Hematopoietic multipotent progenitor cell treated with erythropoietin and hydrocortisone succinate and interleukin-3 and kit ligand, for 17 days (in vitro differentiated cells): ENCODE measurements at regions not wholly inside any gene's neighbourhood (a gene's known extent, or its start where the extent isn't known, plus 50 kb on each side); places are given as distances from the start of the nearest gene placed in this dataset.

Experiments used
- DNase-seq: peaks from one replicate; pipeline ENCODE4 v3.0.0-alpha.2; 2015; ENCODE audit warnings: low spot score

DNA sequence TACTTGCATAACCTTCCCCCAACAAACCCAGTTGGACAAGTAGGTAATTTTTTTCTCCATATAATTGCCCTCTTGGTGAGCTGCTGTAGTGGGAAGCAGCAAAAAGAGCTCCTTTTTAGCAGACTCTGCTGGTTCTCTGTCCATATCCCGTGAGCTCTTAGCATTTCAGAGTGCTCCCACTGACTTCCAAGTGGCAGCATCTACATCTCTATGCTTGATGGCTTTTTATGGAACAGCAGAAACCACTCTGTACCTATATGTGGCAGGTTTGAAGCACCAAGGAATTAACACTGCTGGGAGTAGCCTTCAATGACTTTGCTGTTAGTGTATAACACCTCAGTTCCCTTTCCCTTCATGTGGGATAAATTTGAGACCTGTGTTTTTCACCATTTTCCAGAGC is 168.4 kb upstream of the NHS start:
- no peak for DNase-seq

DNA sequence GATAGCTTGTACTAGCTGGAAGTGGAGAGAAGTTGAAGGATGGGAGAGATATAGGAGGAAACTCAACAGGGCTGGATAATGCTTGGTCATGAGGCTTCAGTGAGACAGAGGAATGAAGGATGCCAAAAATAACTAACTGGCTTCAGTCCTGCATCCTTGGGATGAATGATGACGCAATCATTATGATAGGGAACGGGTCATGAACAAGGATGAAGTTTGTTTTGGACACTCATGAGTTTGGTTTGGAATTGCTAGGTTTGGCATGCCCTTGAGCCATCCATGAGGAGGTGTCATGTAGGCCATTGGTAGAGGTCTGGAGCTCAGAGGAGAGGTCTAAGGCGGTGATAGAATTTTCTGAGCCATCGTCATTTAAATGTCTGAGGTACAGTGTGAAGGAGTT is 160.0 kb upstream of the NHS start:
- no peak for DNase-seq

DNA sequence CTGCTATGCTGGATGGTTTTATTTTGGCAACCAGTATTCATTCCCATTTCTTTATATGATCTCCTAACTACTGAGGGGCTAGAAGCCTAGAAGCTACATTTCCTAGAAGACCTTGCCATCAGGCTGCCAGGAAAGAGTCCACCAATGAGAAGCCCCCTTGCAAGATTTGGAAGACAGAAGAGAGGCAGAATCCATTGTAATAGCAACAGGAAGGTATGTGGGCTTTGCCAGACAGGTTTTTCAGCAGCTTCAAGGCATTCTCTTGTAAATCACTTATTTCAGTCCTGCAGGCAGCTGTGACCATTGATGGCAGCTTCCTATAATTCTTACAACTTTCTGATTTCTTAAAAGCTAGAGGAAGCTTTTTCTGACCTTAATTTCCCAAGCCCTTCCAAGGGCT is 148.3 kb upstream of the NHS start:
- no peak for DNase-seq

DNA sequence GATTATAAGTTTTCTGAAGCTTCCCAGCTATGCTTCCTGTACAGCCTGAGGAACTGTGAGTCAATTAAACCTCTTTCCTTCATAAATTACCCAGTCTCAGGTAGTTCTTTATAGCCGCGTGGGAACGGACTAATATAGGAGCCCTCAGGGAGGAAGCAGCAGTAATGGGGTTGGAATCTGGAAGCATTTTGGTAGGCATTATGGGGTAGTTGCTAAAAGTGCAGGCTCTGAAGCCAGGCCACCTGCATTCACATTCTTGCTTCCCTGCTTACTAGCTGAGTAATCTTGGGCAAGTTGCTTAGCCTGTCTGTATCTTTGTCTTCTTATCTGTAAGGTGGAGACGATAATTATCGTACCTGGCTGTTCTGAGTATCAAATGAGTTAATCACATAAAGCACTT is 137.9 kb upstream of the NHS start:
- DNase-seq, result no peak

DNA sequence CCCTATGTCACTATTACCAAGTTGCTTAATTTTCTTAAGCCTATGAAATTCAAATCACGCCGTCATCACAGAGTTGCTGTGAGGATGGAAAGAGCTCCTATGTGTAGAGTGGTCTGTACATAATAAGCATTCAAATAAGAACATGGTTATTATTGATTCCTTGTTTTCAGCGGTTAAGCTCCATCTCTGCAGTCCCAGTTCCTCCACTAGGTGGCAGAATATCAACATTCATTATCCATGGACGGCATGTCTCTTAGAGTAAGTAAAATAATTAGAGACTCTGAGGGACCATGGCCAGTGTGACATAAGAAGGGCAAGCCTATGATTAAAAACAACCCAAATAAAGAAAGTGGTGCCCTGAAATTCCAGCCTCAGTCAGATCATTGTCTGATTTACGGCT is 132.5 kb upstream of the NHS start:
- DNase-seq, result peak; percentile 19

DNA sequence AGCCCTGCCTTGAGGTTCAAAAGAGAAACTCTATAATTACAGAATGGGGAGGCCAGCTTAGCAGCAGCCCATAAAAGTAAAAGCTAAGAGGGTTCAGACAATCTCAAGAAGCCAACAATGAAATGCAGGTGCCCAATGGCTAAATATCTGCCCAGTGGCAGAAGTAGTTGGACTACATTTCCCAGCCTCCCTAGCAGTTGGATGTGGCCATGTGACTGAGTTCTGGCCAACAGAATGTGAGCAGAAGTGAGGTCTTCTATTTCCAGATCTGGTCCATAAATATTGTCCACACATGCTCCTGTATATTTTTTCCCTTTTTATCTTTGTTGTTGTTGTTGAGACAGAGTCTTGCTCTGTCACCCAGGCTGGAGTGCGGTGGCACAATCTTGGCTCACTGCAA is 127.9 kb upstream of the NHS start:
- DNase-seq, result no peak

DNA sequence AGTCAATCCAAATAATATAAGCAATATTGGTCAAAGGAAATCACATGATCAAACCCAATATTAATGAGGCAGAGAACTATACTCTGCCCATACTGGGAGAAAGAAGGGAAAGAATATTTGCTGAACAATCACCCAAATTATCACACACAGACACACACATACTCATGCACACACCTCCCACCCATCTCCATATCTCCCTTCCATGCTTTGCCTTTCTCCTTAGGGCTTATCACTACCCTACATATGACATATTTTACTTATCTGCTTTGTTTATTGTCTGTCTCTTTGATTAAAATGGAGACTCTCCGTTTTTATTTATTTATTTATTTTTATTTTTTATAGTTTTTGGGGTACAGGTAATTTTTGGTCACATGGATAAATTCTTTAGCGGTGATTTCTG is 112.9 kb upstream of the NHS start:
- DNase-seq, result no peak

DNA sequence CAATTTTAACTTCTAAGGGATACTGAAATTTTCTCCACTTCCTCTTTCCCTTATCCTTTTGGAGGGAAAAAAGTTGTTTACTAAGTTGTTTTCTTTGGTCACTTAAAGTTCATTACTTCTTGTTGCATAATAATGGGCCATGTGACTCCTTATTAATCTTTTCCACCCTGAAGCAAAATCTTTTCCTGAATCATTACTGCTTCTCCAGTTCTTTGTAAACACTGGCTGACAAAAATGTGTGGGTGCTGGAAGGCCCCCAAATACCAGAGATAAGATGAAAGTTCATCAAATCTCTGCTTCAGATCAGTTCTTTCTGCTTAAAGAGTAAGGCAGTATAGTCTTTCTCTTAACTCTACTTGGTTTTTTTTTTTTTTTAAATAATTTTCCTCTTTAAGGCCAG is 108.9 kb upstream of the NHS start:
- DNase-seq, result no peak

DNA sequence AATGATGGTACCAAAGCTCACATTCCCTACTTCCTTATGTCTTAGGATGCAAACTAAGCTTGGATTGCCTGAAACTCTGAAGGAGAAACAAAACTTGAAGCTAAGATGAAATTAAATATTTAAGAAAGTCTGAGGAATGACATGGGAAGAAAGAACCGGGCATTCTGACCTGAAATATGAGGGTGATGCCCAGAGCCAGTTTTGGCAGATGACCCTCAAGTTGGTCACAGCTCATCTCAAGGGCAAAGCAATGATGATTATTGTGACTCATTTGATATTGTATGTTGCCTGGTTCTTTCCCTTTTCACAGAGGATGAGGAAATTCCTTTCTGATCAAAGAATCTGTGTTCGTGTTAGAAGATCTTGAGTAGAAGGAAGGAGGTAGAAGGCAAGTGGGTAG is 96.0 kb upstream of the NHS start:
- DNase-seq, result no peak

DNA sequence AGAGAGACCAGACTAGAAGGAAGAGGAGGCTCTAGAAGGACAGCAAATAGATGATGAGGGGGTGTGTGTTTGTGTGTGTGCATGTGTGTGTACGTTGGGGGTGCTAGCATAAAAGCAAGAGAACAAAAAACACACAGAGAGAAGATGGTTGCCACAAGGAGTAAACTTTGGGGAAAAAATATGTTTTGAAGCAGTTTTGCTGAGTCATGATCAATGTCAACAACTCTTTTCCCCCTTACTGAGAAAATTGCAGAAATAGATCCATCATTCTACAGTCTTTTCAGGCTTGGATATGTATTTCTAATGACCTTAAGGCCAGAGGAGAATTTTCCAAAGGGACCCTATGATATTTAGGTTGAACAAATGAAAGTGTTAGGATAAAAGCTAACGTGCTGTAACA is 89.0 kb upstream of the NHS start:
- DNase-seq, result no peak

DNA sequence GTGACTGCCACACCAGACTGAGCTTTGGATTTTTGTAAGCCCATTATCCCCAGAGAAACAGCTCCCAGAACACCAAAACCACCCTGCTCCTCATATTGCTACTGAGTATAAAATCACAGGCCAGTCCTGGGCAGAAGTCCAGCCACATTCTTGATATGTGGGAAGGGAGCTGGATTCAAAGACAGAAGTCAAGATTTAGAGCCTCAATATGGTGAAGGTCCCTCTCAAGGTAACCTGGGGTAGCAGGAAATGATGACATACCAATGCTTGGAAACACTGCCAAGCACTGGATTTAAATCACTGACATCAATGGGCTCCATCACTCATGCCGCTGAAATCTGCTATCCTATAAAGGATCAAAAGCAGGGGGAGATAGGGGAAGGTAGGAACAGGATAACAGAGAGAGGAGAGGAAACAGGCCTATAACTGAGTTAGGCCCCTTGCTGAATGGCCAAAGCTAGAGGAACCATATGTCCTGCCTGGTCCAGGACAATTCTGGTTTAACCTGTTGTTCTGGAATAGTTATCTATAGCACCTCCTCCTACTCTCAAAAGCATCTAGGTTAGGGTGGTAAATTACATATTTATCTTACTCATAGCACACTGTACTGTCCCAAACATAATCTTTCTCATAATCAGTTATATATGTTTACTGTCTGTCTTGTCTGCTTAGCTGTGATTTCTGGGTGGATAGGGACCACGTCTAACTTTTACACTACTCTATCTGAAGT is 83.7 kb upstream of the NHS start:
- DNase-seq, result no peak

DNA sequence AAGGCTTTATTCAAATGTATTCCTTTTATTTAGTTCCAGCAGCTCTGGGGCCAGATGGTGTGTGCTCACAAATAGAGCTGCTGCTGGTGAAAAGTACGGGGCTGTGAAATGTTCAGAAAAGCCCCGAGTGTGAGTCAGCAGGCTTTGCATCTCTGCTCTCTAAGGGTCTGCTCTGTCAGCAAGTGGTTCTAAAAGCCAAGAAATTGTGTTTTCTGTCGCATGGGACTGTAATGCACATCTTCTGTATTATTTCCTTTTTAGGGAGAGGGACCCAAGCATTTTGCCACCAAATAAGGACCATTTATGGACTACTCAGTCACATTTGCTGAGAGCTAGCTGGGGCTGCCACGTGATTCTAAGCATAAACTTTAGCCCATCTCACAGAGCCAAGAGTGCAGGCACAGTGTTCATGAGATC is 82.9 kb upstream of the NHS start:
- DNase-seq, result no peak

DNA sequence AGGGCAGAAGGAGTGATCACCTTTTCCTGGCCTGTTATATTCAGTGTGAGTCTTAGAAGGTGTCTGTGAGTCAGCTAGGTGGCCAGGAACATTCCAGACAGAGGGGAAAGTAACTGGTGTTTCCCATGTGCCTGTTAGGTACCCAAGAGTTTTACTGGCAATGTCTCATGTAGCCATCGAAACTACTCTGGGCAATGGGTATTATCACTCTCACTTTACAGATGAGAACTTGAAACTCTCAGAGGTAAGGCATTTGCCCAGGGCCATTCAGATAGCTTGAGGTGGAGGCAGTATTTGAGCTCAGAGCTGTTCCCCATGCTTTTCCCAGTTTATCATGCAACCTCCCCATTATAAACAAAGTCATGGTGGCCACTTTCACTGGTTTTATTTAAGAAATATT is 80.4 kb upstream of the NHS start:
- no peak for DNase-seq

DNA sequence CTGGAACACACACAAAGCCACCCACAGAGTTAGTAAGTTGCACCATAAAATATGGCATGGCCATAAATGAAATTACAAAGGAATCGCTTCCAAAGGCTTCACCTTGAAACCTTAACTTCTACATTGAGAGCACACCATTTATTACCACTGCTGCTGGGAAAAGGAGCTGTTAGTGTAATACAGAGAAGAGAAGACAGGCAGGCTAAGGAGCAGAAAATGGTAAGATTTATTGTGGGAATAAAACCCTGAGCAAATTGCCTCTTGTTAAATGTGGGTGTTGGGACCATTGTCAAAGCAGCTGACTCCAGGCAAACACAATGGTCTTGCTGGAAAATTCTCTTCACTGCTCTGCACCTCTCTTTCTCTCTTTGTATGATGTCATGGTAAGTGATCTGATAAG is 79.2 kb upstream of the NHS start:
- no peak for DNase-seq

DNA sequence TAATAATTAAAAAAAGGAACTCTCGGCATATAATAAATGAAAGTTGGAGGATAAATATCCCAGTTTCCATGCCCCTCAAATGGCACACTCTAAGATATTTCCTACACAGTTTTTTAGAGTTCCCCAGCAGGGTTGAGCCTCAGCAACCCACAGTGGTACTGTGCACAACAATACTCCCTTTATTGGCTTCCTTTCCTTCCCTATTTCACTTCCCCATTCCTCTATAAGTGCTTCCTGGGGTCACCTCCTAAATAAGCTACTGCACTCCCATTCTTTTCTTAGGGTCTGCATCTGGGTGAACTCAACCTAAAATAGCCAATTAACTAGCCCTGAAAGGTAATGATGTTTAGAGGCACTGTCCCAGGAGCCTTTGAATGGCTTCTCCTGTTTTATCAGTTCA is 76.4 kb upstream of the NHS start:
- DNase-seq, result no peak

DNA sequence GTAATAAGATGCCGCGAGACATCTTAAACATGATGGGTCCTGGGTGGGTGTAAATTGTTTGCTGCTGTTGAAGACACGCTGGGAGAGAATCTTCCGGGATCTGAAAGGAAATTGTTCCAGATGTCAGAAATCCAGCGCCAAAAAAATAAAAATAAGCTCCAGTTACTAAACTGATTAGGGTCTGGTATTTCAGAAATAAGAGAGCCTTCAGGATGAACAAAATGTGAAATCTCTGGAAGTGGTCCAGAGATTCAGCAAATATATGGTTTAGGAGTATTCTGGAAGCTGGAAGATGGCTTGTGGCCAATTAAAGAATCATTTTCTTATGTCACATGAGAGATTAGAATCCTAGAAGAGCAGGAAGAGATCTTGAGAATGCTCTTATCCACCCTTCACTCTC is 75.8 kb upstream of the NHS start:
- DNase-seq, result no peak

DNA sequence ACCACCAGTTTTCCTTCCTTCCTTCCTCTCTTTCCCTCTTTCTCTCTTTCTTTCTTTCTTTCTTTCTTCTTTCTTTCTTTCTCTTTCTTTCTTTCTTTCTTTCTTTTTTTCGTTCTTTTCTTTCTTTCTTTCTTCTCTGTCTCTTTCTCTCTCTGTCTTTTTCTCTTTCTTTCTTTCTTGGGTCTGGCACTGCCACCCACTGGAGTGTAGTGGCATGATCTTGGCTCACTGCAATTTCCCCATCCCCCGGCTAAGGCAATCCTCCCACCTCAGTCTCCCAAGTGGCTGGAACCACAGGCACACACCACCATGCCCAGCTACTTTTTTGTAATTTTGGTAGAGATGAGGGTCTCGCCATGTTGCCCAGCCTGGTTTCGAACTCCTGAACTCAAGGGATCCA is 51.6 kb upstream of the NHS start:
- DNase-seq, result no peak
